ENCODE measurements at regions not wholly inside any gene's neighbourhood (a gene's known extent, or its start where the extent isn't known, plus 50 kb on each side); places are given as distances from the start of the nearest gene placed in this dataset.

GRCh38 chr1:99496067-99496466 lies 149.8 kb upstream of the PALMD start:
- H2AFZ ChIP-seq (ENCODE audit: low read length), result no peak overlapping the region
- no peak overlapping the region for H3K4me3 ChIP-seq (ENCODE audit: insufficient read depth, low read length)
- H3K79me2 ChIP-seq (ENCODE audit: insufficient read depth, low read length), result no peaks in the 10 kb centered on the region
- TF ChIP-seq, protein P1, sequence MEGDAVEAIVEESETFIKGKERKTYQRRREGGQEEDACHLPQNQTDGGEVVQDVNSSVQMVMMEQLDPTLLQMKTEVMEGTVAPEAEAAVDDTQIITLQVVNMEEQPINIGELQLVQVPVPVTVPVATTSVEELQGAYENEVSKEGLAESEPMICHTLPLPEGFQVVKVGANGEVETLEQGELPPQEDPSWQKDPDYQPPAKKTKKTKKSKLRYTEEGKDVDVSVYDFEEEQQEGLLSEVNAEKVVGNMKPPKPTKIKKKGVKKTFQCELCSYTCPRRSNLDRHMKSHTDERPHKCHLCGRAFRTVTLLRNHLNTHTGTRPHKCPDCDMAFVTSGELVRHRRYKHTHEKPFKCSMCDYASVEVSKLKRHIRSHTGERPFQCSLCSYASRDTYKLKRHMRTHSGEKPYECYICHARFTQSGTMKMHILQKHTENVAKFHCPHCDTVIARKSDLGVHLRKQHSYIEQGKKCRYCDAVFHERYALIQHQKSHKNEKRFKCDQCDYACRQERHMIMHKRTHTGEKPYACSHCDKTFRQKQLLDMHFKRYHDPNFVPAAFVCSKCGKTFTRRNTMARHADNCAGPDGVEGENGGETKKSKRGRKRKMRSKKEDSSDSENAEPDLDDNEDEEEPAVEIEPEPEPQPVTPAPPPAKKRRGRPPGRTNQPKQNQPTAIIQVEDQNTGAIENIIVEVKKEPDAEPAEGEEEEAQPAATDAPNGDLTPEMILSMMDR (IDR thresholded peaks at IDR 0.05; ENCODE audit: extremely low read depth, low read depth, low read length), result no peak
- H3K36me3 ChIP-seq (ENCODE audit: insufficient read depth, low read length), result no peaks in the 10 kb centered on the region
- H4K20me1 ChIP-seq (ENCODE audit: insufficient read depth, low read length), result no peaks in the 10 kb centered on the region
- no peaks in the 10 kb centered on the region for H3K27me3 ChIP-seq (ENCODE audit: insufficient read depth, low read length)
- H3K4me2 ChIP-seq (ENCODE audit: insufficient read depth, low read length), result no peak overlapping the region
- H3K4me1 ChIP-seq (ENCODE audit: insufficient read depth, low read length), result no peaks in the 10 kb centered on the region
- H3K27ac ChIP-seq (ENCODE audit: low read depth, low read length), result no peak overlapping the region
- H3K9me3 ChIP-seq (ENCODE audit: low read depth, low read length), result no peaks in the 10 kb centered on the region
- DNase-seq (ENCODE audit: insufficient read length, low spot score, missing footprints), result no peak

GRCh38 chr1:99497690-99498089 lies 148.2 kb upstream of the PALMD start:
- Histone ChIP-seq H3K9me3 (ENCODE audit: low read depth, low read length) (no peaks in the 10 kb centered on the region), H4K20me1 (ENCODE audit: insufficient read depth, low read length) (no peaks in the 10 kb centered on the region), H3K4me2 (ENCODE audit: insufficient read depth, low read length) (no peak overlapping the region), H3K4me1 (ENCODE audit: insufficient read depth, low read length) (no peaks in the 10 kb centered on the region), H2AFZ (ENCODE audit: low read length) (no peak overlapping the region), H3K4me3 (ENCODE audit: insufficient read depth, low read length) (no peak overlapping the region), H3K36me3 (ENCODE audit: insufficient read depth, low read length) (no peaks in the 10 kb centered on the region), H3K27me3 (ENCODE audit: insufficient read depth, low read length) (no peaks in the 10 kb centered on the region), H3K79me2 (ENCODE audit: insufficient read depth, low read length) (no peaks in the 10 kb centered on the region), H3K27ac (ENCODE audit: low read depth, low read length) (no peak overlapping the region)
- DNase-seq (ENCODE audit: insufficient read length, low spot score, missing footprints), result no peak
- TF ChIP-seq, protein P1 (IDR thresholded peaks at IDR 0.05; ENCODE audit: extremely low read depth, low read depth, low read length), result no peak

- DNase-seq (ENCODE audit: insufficient read length, low spot score, missing footprints), result no peak
- Histone ChIP-seq H3K36me3 (ENCODE audit: insufficient read depth, low read length) (no peaks in the 10 kb centered on the region), H3K4me2 (ENCODE audit: insufficient read depth, low read length) (no peak overlapping the region), H3K79me2 (ENCODE audit: insufficient read depth, low read length) (no peaks in the 10 kb centered on the region), H3K9me3 (ENCODE audit: low read depth, low read length) (no peaks in the 10 kb centered on the region), H3K4me3 (ENCODE audit: insufficient read depth, low read length) (no peak overlapping the region), H3K4me1 (ENCODE audit: insufficient read depth, low read length) (no peaks in the 10 kb centered on the region), H3K27ac (ENCODE audit: low read depth, low read length) (no peak overlapping the region), H4K20me1 (ENCODE audit: insufficient read depth, low read length) (no peaks in the 10 kb centered on the region), H3K27me3 (ENCODE audit: insufficient read depth, low read length) (no peaks in the 10 kb centered on the region), H2AFZ (ENCODE audit: low read length) (no peak overlapping the region)
- TF ChIP-seq, protein P1 (IDR thresholded peaks at IDR 0.05; ENCODE audit: extremely low read depth, low read depth, low read length), result no peak
Observed at GRCh38 chr1:99500541-99500940, 145.4 kb upstream of the PALMD start.

GRCh38 chr1:99501871-99502270 lies 144.0 kb upstream of the PALMD start:
- no peaks in the 10 kb centered on the region for H4K20me1 ChIP-seq (ENCODE audit: insufficient read depth, low read length)
- H3K4me2 ChIP-seq (ENCODE audit: insufficient read depth, low read length), result no peak overlapping the region
- H3K27ac ChIP-seq (ENCODE audit: low read depth, low read length), result no peak overlapping the region
- no peaks in the 10 kb centered on the region for H3K36me3 ChIP-seq (ENCODE audit: insufficient read depth, low read length)
- TF ChIP-seq, protein P1 (IDR thresholded peaks at IDR 0.05; ENCODE audit: extremely low read depth, low read depth, low read length), result no peak
- no peaks in the 10 kb centered on the region for H3K4me1 ChIP-seq (ENCODE audit: insufficient read depth, low read length)
- no peaks in the 10 kb centered on the region for H3K9me3 ChIP-seq (ENCODE audit: low read depth, low read length)
- no peak for DNase-seq (ENCODE audit: insufficient read length, low spot score, missing footprints)
- no peak overlapping the region for H3K4me3 ChIP-seq (ENCODE audit: insufficient read depth, low read length)
- H2AFZ ChIP-seq (ENCODE audit: low read length), result no peak overlapping the region
- H3K79me2 ChIP-seq (ENCODE audit: insufficient read depth, low read length), result no peaks in the 10 kb centered on the region
- H3K27me3 ChIP-seq (ENCODE audit: insufficient read depth, low read length), result no peaks in the 10 kb centered on the region
